AG04450 (cell line): ENCODE measurements at regions not wholly inside any gene's neighbourhood (a gene's known extent, or its start where the extent isn't known, plus 50 kb on each side); places are given as distances from the start of the nearest gene placed in this dataset.

ENCODE experiments used
- CTCF ChIA-PET: fragments of 300-600, 350-600 bp; formaldehyde crosslinking; extraction: SDS; loops from one replicate; lab custom pipeline; 2022; ENCODE audit warnings: antibody characterized with exemption, inconsistent platforms; lab: Charles Lee
- POLR2A ChIA-PET: fragments of 350-600 bp; formaldehyde crosslinking; extraction: SDS; loops from one replicate; lab custom pipeline; 2021; ENCODE audit warnings: antibody characterized with exemption, inconsistent platforms; lab: Yijun Ruan, JAX
- DNase-seq: peaks from one replicate; pipeline ENCODE4 v3.0.0-alpha.2; 2011; ENCODE audit warnings: low read depth, low spot score
- H3K27ac ChIP-seq: one replicate; pipeline ENCODE4 v1.5.1; 2012; ENCODE audit warnings: low read depth, low read length, control low read depth
- H3K27me3 ChIP-seq: one replicate; pipeline ENCODE4 v1.6.0; 2012; ENCODE audit warnings: low read length; ENCODE audit not compliant: control insufficient read depth, insufficient read depth
- H3K4me3 ChIP-seq: 2 replicates; pipeline ENCODE4 v1.5.1; 2011; ENCODE audit warnings: mild to moderate bottlenecking, low read depth, low read length, control low read depth
- H3K9me3 ChIP-seq: 2 replicates; pipeline ENCODE4 v1.5.1; 2012; ENCODE audit warnings: low read length; ENCODE audit not compliant: control insufficient read depth, insufficient read depth
- CTCF ChIP-seq: IDR thresholded peaks from 2 replicates; pipeline ENCODE4 v1.5.1; 2011; ENCODE audit warnings: low read depth, low read length, control low read depth, inconsistent platforms

- ChIA-PET CTCF (no interaction called here), POLR2A (no interaction called here)
- TF ChIP-seq CTCF = no peak
- no peaks in the 10 kb centered on the region for H3K27me3 ChIP-seq
- no peak for DNase-seq
- no peak overlapping the region for H3K4me3 ChIP-seq
- H3K27ac ChIP-seq = no peak overlapping the region
- no peaks in the 10 kb centered on the region for H3K9me3 ChIP-seq
Observed at GRCh38 chr2:23158306-23158705, 226.7 kb upstream of the KLHL29 start.

GRCh38 chr2:23159746-23160405 is 225.1 kb upstream of the KLHL29 start:
- no peak for DNase-seq
- Histone ChIP-seq H3K4me3 (no peak overlapping the region), H3K27ac (no peak overlapping the region), H3K27me3 (no peaks in the 10 kb centered on the region), H3K9me3 (no peaks in the 10 kb centered on the region)
- no peak for TF ChIP-seq CTCF
- ChIA-PET CTCF (no interaction called here), POLR2A (no interaction called here)

- DNase-seq = no peak
- H3K27me3 ChIP-seq = no peaks in the 10 kb centered on the region
- ChIA-PET CTCF (no interaction called here), POLR2A (no interaction called here)
- TF ChIP-seq CTCF = no peak
- H3K9me3 ChIP-seq = no peaks in the 10 kb centered on the region
- no peak overlapping the region for H3K4me3 ChIP-seq
- no peak overlapping the region for H3K27ac ChIP-seq
Observed at GRCh38 chr2:23164173-23164572, 220.8 kb upstream of the KLHL29 start.

GRCh38 chr2:23169896-23170295 is 215.1 kb upstream of the KLHL29 start:
- no peaks in the 10 kb centered on the region for H3K27me3 ChIP-seq
- CTCF ChIA-PET = interaction anchor here (1.2 kb wide), 1 partner anchor 29 kb away, joined by 3 read pairs; no protein-coding TSS in a partner anchor
- POLR2A ChIA-PET = no interaction called here
- no peak for DNase-seq
- H3K9me3 ChIP-seq = no peaks in the 10 kb centered on the region
- no peak overlapping the region for H3K4me3 ChIP-seq
- no peak for TF ChIP-seq CTCF
- no peak overlapping the region for H3K27ac ChIP-seq

GRCh38 chr2:23171108-23171507 is 213.9 kb upstream of the KLHL29 start:
- POLR2A ChIA-PET = no interaction called here
- Histone ChIP-seq H3K4me3 (no peak overlapping the region), H3K27me3 (no peaks in the 10 kb centered on the region), H3K9me3 (no peaks in the 10 kb centered on the region), H3K27ac (no peak overlapping the region)
- DNase-seq = no peak
- CTCF ChIA-PET = no interaction called here
- TF ChIP-seq CTCF = no peak
